PC-3 (cell line): ENCODE measurements at regions not wholly inside any gene's neighbourhood (a gene's known extent, or its start where the extent isn't known, plus 50 kb on each side); places are given as distances from the start of the nearest gene placed in this dataset.

Experiments used
- ATAC-seq: fragments of 200-7000 bp; cut with Tn5 transposase; 2 replicates; pipeline ENCODE4 v1.9.1; 2020; ENCODE audit warnings: mild to moderate bottlenecking, moderate library complexity
- BruUV-seq: library from RNA; stranded (reverse); fragments of 400-500 nt; replicated peaks from 2 replicates; lab custom pipeline; 2021; lab: Mats Ljungman, UMichigan
- CTCF ChIA-PET: fragments of 300-600 bp; sonication (Branson Sonifier 250); formaldehyde crosslinking; loops from one replicate; lab custom pipeline; 2022; ENCODE audit warnings: antibody characterized with exemption; lab: Charles Lee
- POLR2A ChIA-PET: fragments of 300-600 bp; sonication (Branson Sonifier 250); formaldehyde crosslinking; loops from one replicate; lab custom pipeline; 2022; ENCODE audit warnings: antibody characterized with exemption; ENCODE audit not compliant: unreplicated experiment; lab: Charles Lee
- DNase-seq: peaks from one replicate; pipeline ENCODE4 v3.0.0-alpha.2; 2015
- H2AFZ ChIP-seq: fragments of 300-600 bp; sonication (generic); 2 replicates; pipeline ENCODE4 v1.6.0; 2016; ENCODE audit warnings: antibody characterized with exemption, low read length
- H3F3A ChIP-seq: fragments of 300-600 bp; sonication (generic); one replicate; pipeline ENCODE4 v1.6.0; 2017; ENCODE audit warnings: antibody characterized with exemption, low read length, control low read depth, mild to moderate bottlenecking; ENCODE audit not compliant: unreplicated experiment
- H3K27ac ChIP-seq: fragments of 300-600 bp; sonication (generic); 2 replicates; pipeline ENCODE4 v1.5.1; 2016; ENCODE audit warnings: mild to moderate bottlenecking, low read length
- H3K27me3 ChIP-seq: fragments of 300-600 bp; sonication (generic); 2 replicates; pipeline ENCODE4 v1.6.1; 2016; ENCODE audit warnings: low read length, mixed read lengths
- H3K36me3 ChIP-seq: fragments of 300-600 bp; sonication (generic); 2 replicates; pipeline ENCODE4 v1.6.1; 2016; ENCODE audit warnings: low read depth, mixed run types, low read length, mixed read lengths
- H3K4me1 ChIP-seq: fragments of 300-600 bp; sonication (generic); 2 replicates; pipeline ENCODE4 v1.5.1; 2016; ENCODE audit warnings: low read length; ENCODE audit not compliant: insufficient read depth
- H3K4me2 ChIP-seq: fragments of 300-600 bp; sonication (generic); 2 replicates; pipeline ENCODE4 v1.6.0; 2016; ENCODE audit warnings: low read length
- H3K4me3 ChIP-seq: fragments of 300-600 bp; sonication (generic); 2 replicates; pipeline ENCODE4 v1.5.1; 2016; ENCODE audit warnings: mild to moderate bottlenecking, low read length, mixed read lengths
- H3K79me2 ChIP-seq: fragments of 300-600 bp; sonication (generic); 2 replicates; pipeline ENCODE4 v1.6.1; 2017; ENCODE audit warnings: low read length, mixed read lengths
- H3K9ac ChIP-seq: fragments of 300-600 bp; sonication (generic); 2 replicates; pipeline ENCODE4 v1.6.0; 2016; ENCODE audit warnings: mild to moderate bottlenecking, low read length
- H3K9me2 ChIP-seq: fragments of 300-600 bp; sonication (generic); replicated peaks from 2 replicates; pipeline ENCODE4 v1.6.1; 2016; ENCODE audit warnings: mixed run types, low read length, mixed read lengths
- H3K9me3 ChIP-seq: fragments of 300-600 bp; sonication (generic); 2 replicates; pipeline ENCODE4 v1.6.1; 2016; ENCODE audit warnings: low read length, mixed read lengths
- H4K20me1 ChIP-seq: fragments of 300-600 bp; sonication (generic); 2 replicates; pipeline ENCODE4 v1.6.1; 2016; ENCODE audit warnings: low read length, mixed read lengths
- EZH2 ChIP-seq: fragments of 300-600 bp; sonication (generic); IDR thresholded peaks from one replicate; pipeline ENCODE4 v1.6.1; 2017; ENCODE audit warnings: antibody characterized with exemption, mild to moderate bottlenecking, low read length; ENCODE audit not compliant: unreplicated experiment
- EZH2phosphoT487 ChIP-seq: fragments of 300-600 bp; sonication (generic); IDR thresholded peaks from 2 replicates; pipeline ENCODE4 v1.6.1; 2018; ENCODE audit warnings: mild to moderate bottlenecking, antibody characterized with exemption, low read length, borderline replicate concordance
- intact Hi-C: fragments of 100-400 bp; cut with micrococcal nuclease; formaldehyde crosslinking; loops from 2 replicates; pipeline ENCODE4 v1.9.0; 2023
- TF ChIP-seq, protein P1 (sequence below): fragments of 300-600 bp; sonication (generic); conservative IDR thresholded peaks from 2 replicates; pipeline ENCODE4 v1.5.1; 2017; ENCODE audit warnings: antibody characterized with exemption, low read depth, mild to moderate bottlenecking, low read length

DNA sequence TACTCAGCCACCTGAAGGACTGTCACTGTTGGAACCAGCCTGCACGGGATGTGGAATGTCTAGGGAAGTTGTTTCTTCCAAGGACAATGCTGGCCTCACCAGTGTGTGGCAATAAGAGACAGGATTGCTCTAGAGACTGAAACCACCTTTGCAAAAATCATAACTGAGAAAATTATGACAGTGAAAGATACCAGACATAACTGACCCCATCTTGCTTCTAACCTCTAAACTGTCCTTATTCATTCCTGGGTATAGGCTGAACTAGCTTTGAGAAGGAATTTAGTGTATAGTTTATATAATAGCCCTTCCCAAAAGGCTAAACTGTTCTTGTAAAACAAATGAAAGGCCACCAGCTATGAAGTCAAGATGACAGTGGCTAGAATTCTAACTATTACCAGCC lies 83.6 kb downstream of the IER5 start:
- H3K9ac ChIP-seq, result no peak overlapping the region
- no peaks in the 10 kb centered on the region for H3K79me2 ChIP-seq
- BruUV-seq, result no TSS peak
- H3K4me2 ChIP-seq, result no peak overlapping the region
- TF ChIP-seq, protein P1, sequence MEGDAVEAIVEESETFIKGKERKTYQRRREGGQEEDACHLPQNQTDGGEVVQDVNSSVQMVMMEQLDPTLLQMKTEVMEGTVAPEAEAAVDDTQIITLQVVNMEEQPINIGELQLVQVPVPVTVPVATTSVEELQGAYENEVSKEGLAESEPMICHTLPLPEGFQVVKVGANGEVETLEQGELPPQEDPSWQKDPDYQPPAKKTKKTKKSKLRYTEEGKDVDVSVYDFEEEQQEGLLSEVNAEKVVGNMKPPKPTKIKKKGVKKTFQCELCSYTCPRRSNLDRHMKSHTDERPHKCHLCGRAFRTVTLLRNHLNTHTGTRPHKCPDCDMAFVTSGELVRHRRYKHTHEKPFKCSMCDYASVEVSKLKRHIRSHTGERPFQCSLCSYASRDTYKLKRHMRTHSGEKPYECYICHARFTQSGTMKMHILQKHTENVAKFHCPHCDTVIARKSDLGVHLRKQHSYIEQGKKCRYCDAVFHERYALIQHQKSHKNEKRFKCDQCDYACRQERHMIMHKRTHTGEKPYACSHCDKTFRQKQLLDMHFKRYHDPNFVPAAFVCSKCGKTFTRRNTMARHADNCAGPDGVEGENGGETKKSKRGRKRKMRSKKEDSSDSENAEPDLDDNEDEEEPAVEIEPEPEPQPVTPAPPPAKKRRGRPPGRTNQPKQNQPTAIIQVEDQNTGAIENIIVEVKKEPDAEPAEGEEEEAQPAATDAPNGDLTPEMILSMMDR, result no peak
- TF ChIP-seq EZH2 (no peak), EZH2phosphoT487 (no peak)
- H3F3A ChIP-seq, result no peaks in the 10 kb centered on the region
- no peaks in the 10 kb centered on the region for H3K9me2 ChIP-seq
- CTCF ChIA-PET, result no interaction called here
- H3K27me3 ChIP-seq, result no peaks in the 10 kb centered on the region
- H3K4me3 ChIP-seq, result no peak overlapping the region
- no peak overlapping the region for H2AFZ ChIP-seq
- no peak for ATAC-seq
- intact Hi-C loops, result no loop called here
- no peak for DNase-seq
- H4K20me1 ChIP-seq, result no peaks in the 10 kb centered on the region
- POLR2A ChIA-PET, result no interaction called here
- H3K27ac ChIP-seq, result no peak overlapping the region
- H3K9me3 ChIP-seq, result no peaks in the 10 kb centered on the region
- H3K36me3 ChIP-seq, result no peaks in the 10 kb centered on the region
- H3K4me1 ChIP-seq, result no peaks in the 10 kb centered on the region

DNA sequence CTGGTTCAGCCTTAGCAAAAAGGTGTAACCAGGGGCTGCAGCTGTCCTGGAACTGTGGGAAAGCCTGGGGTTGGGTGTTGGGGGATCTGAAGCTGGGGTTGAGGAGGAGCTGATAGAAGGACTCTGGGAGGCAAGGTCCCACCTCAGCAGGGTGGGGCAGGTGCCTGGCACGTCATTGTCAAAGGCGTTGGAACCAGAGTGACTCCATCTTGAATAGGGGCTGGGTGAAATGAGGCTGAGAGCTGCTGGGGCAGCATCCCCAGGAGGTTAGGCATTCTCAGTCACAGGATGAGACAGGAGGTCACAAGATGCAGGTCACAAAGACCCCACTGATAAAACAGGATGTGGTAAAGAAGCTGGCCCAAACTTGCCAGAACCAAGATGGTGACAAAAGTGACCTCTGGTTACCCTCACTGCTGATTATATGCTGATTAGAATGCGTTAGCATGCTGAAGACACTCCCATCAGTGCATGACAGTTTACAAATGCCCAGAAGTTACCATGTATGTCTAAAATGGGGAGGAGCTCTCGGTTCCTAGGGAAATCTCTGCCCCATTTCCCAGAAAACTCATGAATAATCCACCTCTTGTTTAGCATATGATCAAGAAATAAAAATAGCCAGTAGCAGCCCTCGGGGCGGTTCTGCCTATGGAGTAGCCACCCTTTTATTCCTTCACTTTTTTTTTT lies 85.4 kb downstream of the IER5 start:
- POLR2A ChIA-PET, result no interaction called here

DNA sequence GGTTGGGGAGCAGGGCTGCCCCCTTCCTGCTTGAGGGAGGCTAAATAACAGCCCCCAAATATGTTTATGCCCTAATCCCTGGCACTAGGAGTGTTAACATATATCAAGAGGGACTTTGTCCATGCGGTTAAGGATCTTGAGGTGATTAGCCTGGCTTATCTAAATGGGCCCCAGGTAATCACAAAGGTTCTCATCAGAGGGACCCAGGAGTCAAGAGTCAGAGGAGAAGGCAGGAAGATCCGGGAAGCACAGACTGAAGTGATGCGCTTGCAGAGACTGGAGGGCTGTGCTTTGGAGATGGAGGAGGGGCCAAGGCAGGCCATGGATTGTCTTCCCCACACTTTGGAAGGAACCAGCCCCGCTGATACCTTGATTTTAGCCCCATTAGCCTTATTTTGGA lies 86.4 kb downstream of the IER5 start:
- ChIA-PET POLR2A (no interaction called here), CTCF (no interaction called here)
- intact Hi-C loops, result no loop called here
- Histone ChIP-seq H3K27ac (no peak overlapping the region), H3K9ac (no peak overlapping the region), H3K4me2 (no peak overlapping the region), H3K79me2 (no peaks in the 10 kb centered on the region), H3F3A (no peaks in the 10 kb centered on the region), H3K4me3 (no peak overlapping the region), H3K9me2 (no peaks in the 10 kb centered on the region), H4K20me1 (no peaks in the 10 kb centered on the region), H3K27me3 (no peaks in the 10 kb centered on the region), H3K9me3 (no peaks in the 10 kb centered on the region), H2AFZ (no peak overlapping the region), H3K4me1 (no peaks in the 10 kb centered on the region), H3K36me3 (no peaks in the 10 kb centered on the region)
- no peak for ATAC-seq
- no peak for DNase-seq
- BruUV-seq, result no TSS peak
- TF ChIP-seq, protein P1, result no peak
- TF ChIP-seq EZH2 (no peak), EZH2phosphoT487 (no peak)

More for the DNA sequence above, 85.4 kb downstream of the IER5 start:
- ATAC-seq (no peak), DNase-seq (no peak)
- Histone ChIP-seq H3K4me1 (no peaks in the 10 kb centered on the region), H3K27ac (no peak overlapping the region), H3K4me2 (no peak overlapping the region), H3K9me3 (no peaks in the 10 kb centered on the region), H3K9me2 (no peaks in the 10 kb centered on the region), H3K4me3 (no peak overlapping the region), H3K27me3 (no peaks in the 10 kb centered on the region), H2AFZ (no peak overlapping the region), H3K36me3 (no peaks in the 10 kb centered on the region), H4K20me1 (no peaks in the 10 kb centered on the region), H3F3A (no peaks in the 10 kb centered on the region), H3K79me2 (no peaks in the 10 kb centered on the region), H3K9ac (no peak overlapping the region)
- intact Hi-C loops, result no loop called here
- no TSS peak for BruUV-seq
- CTCF ChIA-PET, result no interaction called here
- no peak for TF ChIP-seq EZH2
- TF ChIP-seq EZH2phosphoT487, result no peak
- TF ChIP-seq, protein P1, result no peak
